GM12892 (cell line): ENCODE measurements at regions not wholly inside any gene's neighbourhood (a gene's known extent, or its start where the extent isn't known, plus 50 kb on each side); places are given as distances from the start of the nearest gene placed in this dataset.

Source experiments
- POLR2A ChIP-seq: IDR thresholded peaks from 2 replicates; pipeline ENCODE4 v1.6.1; 2011; ENCODE audit warnings: low read depth, low read length, control low read depth
- TAF1 ChIP-seq: IDR thresholded peaks from 2 replicates; pipeline ENCODE4 v1.6.1; 2011; ENCODE audit warnings: low read depth, mild to moderate bottlenecking, control low read depth, low read length, borderline replicate concordance

- no peak for TF ChIP-seq POLR2A
- TF ChIP-seq TAF1: no peak
Observed at GRCh38 chr2:53104263-53104662, 663.3 kb upstream of the CHAC2 start.
